ENCODE measurements at regions not wholly inside any gene's neighbourhood (a gene's known extent, or its start where the extent isn't known, plus 50 kb on each side); places are given as distances from the start of the nearest gene placed in this dataset.

DNA sequence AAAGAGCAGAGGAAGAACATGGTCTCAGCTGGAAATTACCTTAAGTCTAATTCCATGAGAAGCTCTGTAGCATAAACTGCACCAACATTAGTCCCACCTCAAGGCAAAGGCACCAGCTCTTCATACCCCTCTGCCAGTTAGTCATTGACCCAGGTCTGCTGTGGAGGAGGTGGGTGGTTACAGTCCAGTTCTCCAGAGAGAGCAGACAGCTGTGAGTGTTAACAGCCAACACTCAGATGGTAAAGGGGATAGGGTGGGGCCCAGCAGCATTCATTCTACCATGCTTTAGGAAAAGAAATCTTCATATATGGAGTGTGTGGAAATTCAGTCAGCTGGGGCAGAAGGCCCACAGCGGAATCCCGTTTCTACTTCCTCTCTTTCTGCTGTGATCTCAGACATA, 159.7 kb upstream of the FBXO11 start:
- TF ChIP-seq CREB1 (IDR thresholded peaks at IDR 0.05; ENCODE audit: low read depth) = no peak
- TF ChIP-seq, protein P1, sequence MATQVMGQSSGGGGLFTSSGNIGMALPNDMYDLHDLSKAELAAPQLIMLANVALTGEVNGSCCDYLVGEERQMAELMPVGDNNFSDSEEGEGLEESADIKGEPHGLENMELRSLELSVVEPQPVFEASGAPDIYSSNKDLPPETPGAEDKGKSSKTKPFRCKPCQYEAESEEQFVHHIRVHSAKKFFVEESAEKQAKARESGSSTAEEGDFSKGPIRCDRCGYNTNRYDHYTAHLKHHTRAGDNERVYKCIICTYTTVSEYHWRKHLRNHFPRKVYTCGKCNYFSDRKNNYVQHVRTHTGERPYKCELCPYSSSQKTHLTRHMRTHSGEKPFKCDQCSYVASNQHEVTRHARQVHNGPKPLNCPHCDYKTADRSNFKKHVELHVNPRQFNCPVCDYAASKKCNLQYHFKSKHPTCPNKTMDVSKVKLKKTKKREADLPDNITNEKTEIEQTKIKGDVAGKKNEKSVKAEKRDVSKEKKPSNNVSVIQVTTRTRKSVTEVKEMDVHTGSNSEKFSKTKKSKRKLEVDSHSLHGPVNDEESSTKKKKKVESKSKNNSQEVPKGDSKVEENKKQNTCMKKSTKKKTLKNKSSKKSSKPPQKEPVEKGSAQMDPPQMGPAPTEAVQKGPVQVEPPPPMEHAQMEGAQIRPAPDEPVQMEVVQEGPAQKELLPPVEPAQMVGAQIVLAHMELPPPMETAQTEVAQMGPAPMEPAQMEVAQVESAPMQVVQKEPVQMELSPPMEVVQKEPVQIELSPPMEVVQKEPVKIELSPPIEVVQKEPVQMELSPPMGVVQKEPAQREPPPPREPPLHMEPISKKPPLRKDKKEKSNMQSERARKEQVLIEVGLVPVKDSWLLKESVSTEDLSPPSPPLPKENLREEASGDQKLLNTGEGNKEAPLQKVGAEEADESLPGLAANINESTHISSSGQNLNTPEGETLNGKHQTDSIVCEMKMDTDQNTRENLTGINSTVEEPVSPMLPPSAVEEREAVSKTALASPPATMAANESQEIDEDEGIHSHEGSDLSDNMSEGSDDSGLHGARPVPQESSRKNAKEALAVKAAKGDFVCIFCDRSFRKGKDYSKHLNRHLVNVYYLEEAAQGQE (IDR thresholded peaks at IDR 0.05; ENCODE audit: low read depth) = no peak
- TF ChIP-seq CEBPB (IDR thresholded peaks at IDR 0.05) = no peak
- TF ChIP-seq, protein P2, sequence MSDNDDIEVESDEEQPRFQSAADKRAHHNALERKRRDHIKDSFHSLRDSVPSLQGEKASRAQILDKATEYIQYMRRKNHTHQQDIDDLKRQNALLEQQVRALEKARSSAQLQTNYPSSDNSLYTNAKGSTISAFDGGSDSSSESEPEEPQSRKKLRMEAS (IDR thresholded peaks at IDR 0.05) = no peak
- TF ChIP-seq TCF12 (IDR thresholded peaks at IDR 0.05; ENCODE audit: low read depth) = no peak
- TF ChIP-seq, protein P3, sequence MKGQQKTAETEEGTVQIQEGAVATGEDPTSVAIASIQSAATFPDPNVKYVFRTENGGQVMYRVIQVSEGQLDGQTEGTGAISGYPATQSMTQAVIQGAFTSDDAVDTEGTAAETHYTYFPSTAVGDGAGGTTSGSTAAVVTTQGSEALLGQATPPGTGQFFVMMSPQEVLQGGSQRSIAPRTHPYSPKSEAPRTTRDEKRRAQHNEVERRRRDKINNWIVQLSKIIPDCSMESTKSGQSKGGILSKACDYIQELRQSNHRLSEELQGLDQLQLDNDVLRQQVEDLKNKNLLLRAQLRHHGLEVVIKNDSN (IDR thresholded peaks at IDR 0.05) = no peak
- no peak for TF ChIP-seq EP300 (IDR thresholded peaks at IDR 0.05; ENCODE audit: borderline replicate concordance)
- TF ChIP-seq RAD21 (IDR thresholded peaks at IDR 0.05; ENCODE audit: low read depth) = no peak
- no peak for TF ChIP-seq TAF1 (IDR thresholded peaks at IDR 0.05; ENCODE audit: low read depth)
- no peak for TF ChIP-seq YY1 (IDR thresholded peaks at IDR 0.05; ENCODE audit: low read depth)
- no peak for TF ChIP-seq TEAD4 (IDR thresholded peaks at IDR 0.05)
- no peak for TF ChIP-seq EGR1 (IDR thresholded peaks at IDR 0.05)
